ENCODE measurements at regions not wholly inside any gene's neighbourhood (a gene's known extent, or its start where the extent isn't known, plus 50 kb on each side); places are given as distances from the start of the nearest gene placed in this dataset.
"Not testable (repeated sequence)": the region's sequence is repeated elsewhere in the genome, so short reads cannot be mapped to it uniquely, and the experiment has no call there.

GRCh38 chr7:76897007-76897406 is 135.2 kb downstream of the SPDYE17 start:
- not testable (repeated sequence) for TF ChIP-seq CTCF (conservative IDR thresholded peaks at IDR 0.05; ENCODE audit: low read length); EZH2phosphoT487 (IDR thresholded peaks at IDR 0.05; ENCODE audit: borderline replicate concordance, low read depth, low read length)

Data from OCI-LY7 (cell line).